ENCODE measurements at regions not wholly inside any gene's neighbourhood (a gene's known extent, or its start where the extent isn't known, plus 50 kb on each side); places are given as distances from the start of the nearest gene placed in this dataset.

DNA sequence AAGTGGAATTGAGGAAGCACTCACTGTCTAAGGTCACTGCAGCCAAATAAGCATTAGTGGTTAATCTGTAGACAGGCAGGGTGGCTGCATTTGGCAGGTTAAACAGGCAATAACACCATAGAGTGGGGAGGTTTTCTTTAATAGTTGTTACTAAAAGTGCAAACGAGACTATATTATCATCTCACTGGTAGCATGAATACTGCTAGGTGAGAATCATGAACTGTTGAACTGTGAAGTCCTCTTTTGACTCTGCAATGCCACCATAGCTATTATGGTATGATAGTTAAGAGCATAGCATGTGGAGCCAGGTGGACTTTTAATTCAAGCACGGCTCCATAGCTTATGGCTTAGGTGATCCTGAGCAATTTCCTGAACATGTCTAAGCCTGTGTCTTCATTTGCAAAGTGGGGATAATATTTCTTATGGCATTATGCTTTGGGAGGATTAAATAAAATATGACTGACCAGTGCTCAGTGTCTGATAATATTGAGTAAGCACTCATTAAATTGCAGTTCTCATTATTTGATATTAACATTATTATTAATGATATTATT lies 235.6 kb upstream of the HHIP start:
- Mint-ChIP-seq H3K4me1 (ENCODE audit: unreplicated experiment) (no peaks in the 10 kb centered on the region), H3K9me3 (peaks cover 3% of the 10 kb centered on the region), H3K4me3 (no peak overlapping the region), H3K27ac (no peak overlapping the region), H3K27me3 (no peaks in the 10 kb centered on the region), H3K36me3 (peaks cover under 1% of the 10 kb centered on the region)
- DNase-seq (ENCODE audit: extremely low spot score, unreplicated experiment), result no peak
- TF ChIP-seq, protein P1, sequence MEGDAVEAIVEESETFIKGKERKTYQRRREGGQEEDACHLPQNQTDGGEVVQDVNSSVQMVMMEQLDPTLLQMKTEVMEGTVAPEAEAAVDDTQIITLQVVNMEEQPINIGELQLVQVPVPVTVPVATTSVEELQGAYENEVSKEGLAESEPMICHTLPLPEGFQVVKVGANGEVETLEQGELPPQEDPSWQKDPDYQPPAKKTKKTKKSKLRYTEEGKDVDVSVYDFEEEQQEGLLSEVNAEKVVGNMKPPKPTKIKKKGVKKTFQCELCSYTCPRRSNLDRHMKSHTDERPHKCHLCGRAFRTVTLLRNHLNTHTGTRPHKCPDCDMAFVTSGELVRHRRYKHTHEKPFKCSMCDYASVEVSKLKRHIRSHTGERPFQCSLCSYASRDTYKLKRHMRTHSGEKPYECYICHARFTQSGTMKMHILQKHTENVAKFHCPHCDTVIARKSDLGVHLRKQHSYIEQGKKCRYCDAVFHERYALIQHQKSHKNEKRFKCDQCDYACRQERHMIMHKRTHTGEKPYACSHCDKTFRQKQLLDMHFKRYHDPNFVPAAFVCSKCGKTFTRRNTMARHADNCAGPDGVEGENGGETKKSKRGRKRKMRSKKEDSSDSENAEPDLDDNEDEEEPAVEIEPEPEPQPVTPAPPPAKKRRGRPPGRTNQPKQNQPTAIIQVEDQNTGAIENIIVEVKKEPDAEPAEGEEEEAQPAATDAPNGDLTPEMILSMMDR (conservative IDR thresholded peaks at IDR 0.05), result no peak

DNA sequence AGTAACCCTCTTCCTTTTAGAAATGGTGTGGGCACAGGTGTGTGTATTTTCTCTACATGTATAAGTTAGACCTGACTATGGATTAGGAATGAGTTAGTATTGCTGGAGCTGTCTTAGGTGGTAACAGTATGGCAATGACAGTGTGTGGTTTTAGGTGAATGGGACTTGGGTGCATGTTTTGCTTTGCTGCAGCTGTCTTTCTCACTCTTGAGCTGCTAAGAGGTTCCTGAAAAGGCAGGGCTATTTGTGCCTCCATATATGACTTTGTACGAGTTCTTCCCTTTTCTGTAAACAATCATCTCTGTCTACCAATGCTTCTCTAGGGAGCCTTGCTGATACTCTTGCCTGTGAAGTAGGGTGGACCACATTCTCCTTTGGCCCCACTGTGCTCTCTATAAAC lies 234.8 kb upstream of the HHIP start:
- TF ChIP-seq, protein P1 (conservative IDR thresholded peaks at IDR 0.05), result no peak
- Mint-ChIP-seq H3K4me1 (ENCODE audit: unreplicated experiment) (peaks cover 4% of the 10 kb centered on the region), H3K27ac (no peak overlapping the region), H3K36me3 (no peaks in the 10 kb centered on the region), H3K27me3 (no peaks in the 10 kb centered on the region), H3K9me3 (no peaks in the 10 kb centered on the region), H3K4me3 (no peak overlapping the region)
- no peak for DNase-seq (ENCODE audit: extremely low spot score, unreplicated experiment)

DNA sequence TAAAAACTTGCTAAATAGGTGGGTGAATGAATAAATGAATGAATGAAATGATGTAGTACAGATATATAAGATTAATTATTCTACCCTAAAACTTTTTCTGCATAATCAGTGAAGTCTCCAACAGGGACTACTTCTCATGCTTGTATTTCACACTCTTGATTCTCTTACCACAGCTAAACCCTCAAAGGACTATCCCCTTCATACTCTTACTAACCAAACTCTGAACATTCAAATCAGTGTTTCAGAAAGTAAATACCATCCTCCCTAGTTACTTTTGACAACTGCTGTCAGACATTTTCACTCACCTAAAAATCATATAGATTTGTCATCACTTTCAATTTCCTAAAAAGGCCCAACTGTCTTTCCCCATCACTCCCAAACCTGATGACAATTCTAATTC lies 234.3 kb upstream of the HHIP start:
- H3K27me3 Mint-ChIP-seq, result no peaks in the 10 kb centered on the region
- H3K36me3 Mint-ChIP-seq, result no peaks in the 10 kb centered on the region
- no peak overlapping the region for H3K4me3 Mint-ChIP-seq
- H3K4me1 Mint-ChIP-seq (ENCODE audit: unreplicated experiment), result peaks cover 7% of the 10 kb centered on the region
- DNase-seq (ENCODE audit: extremely low spot score, unreplicated experiment), result no peak
- no peaks in the 10 kb centered on the region for H3K9me3 Mint-ChIP-seq
- TF ChIP-seq, protein P1 (conservative IDR thresholded peaks at IDR 0.05), result no peak
- H3K27ac Mint-ChIP-seq, result no peak overlapping the region

DNA sequence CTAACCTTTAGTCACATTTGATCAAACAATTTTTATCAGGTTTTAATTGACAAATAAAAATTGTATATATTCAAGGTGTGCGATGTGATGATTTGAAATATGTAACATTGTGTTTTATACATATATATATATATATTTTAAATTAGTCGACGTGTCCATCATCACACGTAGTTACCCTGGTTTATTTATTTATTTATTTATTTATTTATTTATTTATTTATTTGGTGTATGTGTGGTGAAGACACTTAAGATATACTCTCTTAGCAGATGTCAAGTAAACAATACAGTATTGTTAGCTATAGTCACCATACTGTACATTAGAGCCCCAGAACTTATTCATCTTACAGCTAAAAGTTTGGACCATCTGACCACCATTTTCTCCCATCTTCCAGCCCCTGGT lies 224.9 kb upstream of the HHIP start:
- H3K9me3 Mint-ChIP-seq, result peaks cover 7% of the 10 kb centered on the region
- H3K36me3 Mint-ChIP-seq, result no peaks in the 10 kb centered on the region
- H3K4me3 Mint-ChIP-seq, result no peak overlapping the region
- TF ChIP-seq, protein P1 (conservative IDR thresholded peaks at IDR 0.05), result no peak
- H3K4me1 Mint-ChIP-seq (ENCODE audit: unreplicated experiment), result peaks cover 17% of the 10 kb centered on the region
- H3K27me3 Mint-ChIP-seq, result no peaks in the 10 kb centered on the region
- no peak for DNase-seq (ENCODE audit: extremely low spot score, unreplicated experiment)
- no peak overlapping the region for H3K27ac Mint-ChIP-seq

DNA sequence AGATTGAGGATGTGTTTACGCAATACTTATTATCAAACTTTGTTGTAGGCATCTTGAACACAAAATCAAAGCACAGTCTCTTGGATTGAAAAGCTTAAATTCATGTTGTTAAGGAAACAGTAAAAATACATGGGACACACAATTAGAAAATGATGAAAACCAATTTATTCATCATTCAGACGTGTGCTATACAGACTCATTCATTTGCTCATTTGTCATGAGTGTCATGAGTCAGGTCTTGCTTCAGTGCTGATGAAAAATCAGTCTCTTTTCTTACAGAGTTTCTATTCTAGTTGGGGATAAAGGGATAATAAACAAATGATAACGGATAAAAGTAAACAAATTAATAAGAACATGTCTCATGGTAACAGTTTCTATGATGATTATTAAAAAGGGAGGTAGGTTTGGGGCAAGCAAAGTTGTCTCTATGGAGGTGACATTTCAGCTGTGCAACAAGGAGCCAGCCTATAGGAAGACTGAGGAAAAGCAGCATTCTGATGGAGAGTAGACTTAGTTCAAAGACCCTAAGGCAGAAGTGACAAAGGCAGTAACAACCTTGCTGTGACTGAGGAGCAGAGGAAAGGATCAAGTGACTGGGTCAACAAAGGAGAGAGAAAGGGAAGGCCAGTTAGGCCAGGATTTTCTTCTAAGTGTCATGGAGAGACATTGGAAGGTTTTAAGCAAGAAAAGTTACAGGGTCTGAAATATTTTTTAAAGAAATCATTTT lies 224.0 kb upstream of the HHIP start:
- TF ChIP-seq, protein P1 (conservative IDR thresholded peaks at IDR 0.05), result no peak
- H3K4me1 Mint-ChIP-seq (ENCODE audit: unreplicated experiment), result peaks cover 14% of the 10 kb centered on the region
- no peaks in the 10 kb centered on the region for H3K36me3 Mint-ChIP-seq
- no peak overlapping the region for H3K4me3 Mint-ChIP-seq
- no peak overlapping the region for H3K27ac Mint-ChIP-seq
- peaks cover 7% of the 10 kb centered on the region for H3K9me3 Mint-ChIP-seq
- no peak for DNase-seq (ENCODE audit: extremely low spot score, unreplicated experiment)
- H3K27me3 Mint-ChIP-seq, result no peaks in the 10 kb centered on the region

All from type B pancreatic cell (in vitro differentiated cells).